ENCODE measurements at regions not wholly inside any gene's neighbourhood (a gene's known extent, or its start where the extent isn't known, plus 50 kb on each side); places are given as distances from the start of the nearest gene placed in this dataset.

- TF ChIP-seq POLR2AphosphoS5 (IDR thresholded peaks at IDR 0.05; ENCODE audit: low read depth, low read length) (no peak), SIN3A (IDR thresholded peaks at IDR 0.05; ENCODE audit: borderline replicate concordance, insufficient read depth, low read length) (no peak), TAF1 (IDR thresholded peaks at IDR 0.05; ENCODE audit: borderline replicate concordance, insufficient read depth, low read length) (no peak), FOXP2 (optimal IDR thresholded peaks at IDR 0.05; ENCODE audit: borderline replicate concordance, extremely low read depth, extremely low read length, insufficient read depth) (no peak)
- TF ChIP-seq, protein P1, sequence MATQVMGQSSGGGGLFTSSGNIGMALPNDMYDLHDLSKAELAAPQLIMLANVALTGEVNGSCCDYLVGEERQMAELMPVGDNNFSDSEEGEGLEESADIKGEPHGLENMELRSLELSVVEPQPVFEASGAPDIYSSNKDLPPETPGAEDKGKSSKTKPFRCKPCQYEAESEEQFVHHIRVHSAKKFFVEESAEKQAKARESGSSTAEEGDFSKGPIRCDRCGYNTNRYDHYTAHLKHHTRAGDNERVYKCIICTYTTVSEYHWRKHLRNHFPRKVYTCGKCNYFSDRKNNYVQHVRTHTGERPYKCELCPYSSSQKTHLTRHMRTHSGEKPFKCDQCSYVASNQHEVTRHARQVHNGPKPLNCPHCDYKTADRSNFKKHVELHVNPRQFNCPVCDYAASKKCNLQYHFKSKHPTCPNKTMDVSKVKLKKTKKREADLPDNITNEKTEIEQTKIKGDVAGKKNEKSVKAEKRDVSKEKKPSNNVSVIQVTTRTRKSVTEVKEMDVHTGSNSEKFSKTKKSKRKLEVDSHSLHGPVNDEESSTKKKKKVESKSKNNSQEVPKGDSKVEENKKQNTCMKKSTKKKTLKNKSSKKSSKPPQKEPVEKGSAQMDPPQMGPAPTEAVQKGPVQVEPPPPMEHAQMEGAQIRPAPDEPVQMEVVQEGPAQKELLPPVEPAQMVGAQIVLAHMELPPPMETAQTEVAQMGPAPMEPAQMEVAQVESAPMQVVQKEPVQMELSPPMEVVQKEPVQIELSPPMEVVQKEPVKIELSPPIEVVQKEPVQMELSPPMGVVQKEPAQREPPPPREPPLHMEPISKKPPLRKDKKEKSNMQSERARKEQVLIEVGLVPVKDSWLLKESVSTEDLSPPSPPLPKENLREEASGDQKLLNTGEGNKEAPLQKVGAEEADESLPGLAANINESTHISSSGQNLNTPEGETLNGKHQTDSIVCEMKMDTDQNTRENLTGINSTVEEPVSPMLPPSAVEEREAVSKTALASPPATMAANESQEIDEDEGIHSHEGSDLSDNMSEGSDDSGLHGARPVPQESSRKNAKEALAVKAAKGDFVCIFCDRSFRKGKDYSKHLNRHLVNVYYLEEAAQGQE (IDR thresholded peaks at IDR 0.05; ENCODE audit: insufficient read depth in 1 of 2, low read depth in 2 of 2, low read length in 2 of 2), result no peak
These were observed 152.8 kb upstream of the ZNF519 start for GRCh38 chr18:14285053-14285452.

- TF ChIP-seq POLR2AphosphoS5 (IDR thresholded peaks at IDR 0.05; ENCODE audit: low read depth, low read length) (no peak), TAF1 (IDR thresholded peaks at IDR 0.05; ENCODE audit: borderline replicate concordance, insufficient read depth, low read length) (no peak), SIN3A (IDR thresholded peaks at IDR 0.05; ENCODE audit: borderline replicate concordance, insufficient read depth, low read length) (no peak), FOXP2 (optimal IDR thresholded peaks at IDR 0.05; ENCODE audit: borderline replicate concordance, extremely low read depth, extremely low read length, insufficient read depth) (no peak)
- TF ChIP-seq, protein P1 (IDR thresholded peaks at IDR 0.05; ENCODE audit: insufficient read depth in 1 of 2, low read depth in 2 of 2, low read length in 2 of 2), result no peak
These were observed 89.5 kb upstream of the ZNF519 start for GRCh38 chr18:14221689-14222088.

DNA sequence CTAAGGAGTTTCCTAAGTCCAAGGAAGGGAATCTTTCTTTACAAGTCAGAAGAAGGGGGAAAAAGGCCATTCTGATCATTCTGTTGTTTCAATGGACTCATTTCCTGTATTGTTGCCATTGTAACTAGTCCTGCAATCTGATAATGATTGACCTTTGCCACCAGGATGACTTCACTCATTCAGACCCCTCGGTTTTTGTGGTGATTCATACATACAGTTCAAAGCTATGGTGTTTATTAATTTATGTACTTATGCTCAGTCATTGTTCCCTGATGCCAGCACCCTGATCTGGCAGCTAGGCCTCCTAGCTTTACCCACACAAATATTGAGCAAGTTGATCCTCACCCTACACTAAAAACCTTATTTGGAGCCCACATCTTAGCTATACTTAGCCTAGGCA, 57.6 kb upstream of the ZNF519 start:
- TF ChIP-seq SIN3A (IDR thresholded peaks at IDR 0.05; ENCODE audit: borderline replicate concordance, insufficient read depth, low read length) (0 out of 2 replicates have a peak, but pooled peaks have one; percentile 74), FOXP2 (optimal IDR thresholded peaks at IDR 0.05; ENCODE audit: borderline replicate concordance, extremely low read depth, extremely low read length, insufficient read depth) (no peak), TAF1 (IDR thresholded peaks at IDR 0.05; ENCODE audit: borderline replicate concordance, insufficient read depth, low read length) (no peak), POLR2AphosphoS5 (IDR thresholded peaks at IDR 0.05; ENCODE audit: low read depth, low read length) (no peak)
- TF ChIP-seq, protein P1 (IDR thresholded peaks at IDR 0.05; ENCODE audit: insufficient read depth in 1 of 2, low read depth in 2 of 2, low read length in 2 of 2), result peak in 1 of 2 experiments; percentile 61; a peak in 2 of 4 replicates

- TF ChIP-seq SIN3A (IDR thresholded peaks at IDR 0.05; ENCODE audit: borderline replicate concordance, insufficient read depth, low read length), result 0 out of 2 replicates have a peak, but pooled peaks have one; percentile 26
These were observed 56.6 kb upstream of the ZNF519 start for GRCh38 chr18:14188751-14189406.
